Heart left ventricle (tissue), 13 donors: ENCODE measurements at regions not wholly inside any gene's neighbourhood (a gene's known extent, or its start where the extent isn't known, plus 50 kb on each side); places are given as distances from the start of the nearest gene placed in this dataset.

ENCODE experiments used
- POLR2A ChIP-seq, 2 donors: fragments of 450-650 bp; IDR thresholded peaks; one replicate each; pipeline ENCODE4 v1.6.1; 2017; ENCODE audit warnings: antibody characterized with exemption in 2 of 2, mild to moderate bottlenecking in 2 of 2, moderate library complexity in 2 of 2
- TF ChIP-seq, protein P1 (sequence below), 12 donors: fragments of 200-600 bp; sonication (generic) in 4 of 12; IDR thresholded peaks; one replicate each; pipeline versions ENCODE4 v1.5.0 to v1.8.0; 2018 to 2022; ENCODE audit warnings: antibody characterized with exemption in 12 of 12, mild to moderate bottlenecking in 5 of 12
- donor health status: ischemic (EF 13 %, LVEDD 7.1; RV severe dilation, severe dysfunction).
- donor health status: DM: no; HTN: yes; CAD: no.
- donor health status: DM: no; HTN: no; CAD: no.
- donor health status: ischemic (EF 25% LVEDD 6.9; RV normal size, moderate dysfunction).
- donor health status: ischemic (EF 25% LVEDD 5.7; RV mildly dilated, moderate dysfunction).
- donor health status: ischemic (EF 35%, LVEDD 5.7; RV mildly dilated, moderate dysfunction).
- donor health status: nonischemic (EF 11% LVEDD 7.7; RV severe dilation, severe dysfunction).
- donor health status: DM: yes; HTN: yes; CAD: no.
- donor health status: PGD.
- donor health status: ischemic (EF 29% LVEDD 5.4; RV normal size, mild dysfunction).
- donor health status: nonischemic (EF 23%, LVEDD 6.1; RV moderate dilation, normal function).

DNA sequence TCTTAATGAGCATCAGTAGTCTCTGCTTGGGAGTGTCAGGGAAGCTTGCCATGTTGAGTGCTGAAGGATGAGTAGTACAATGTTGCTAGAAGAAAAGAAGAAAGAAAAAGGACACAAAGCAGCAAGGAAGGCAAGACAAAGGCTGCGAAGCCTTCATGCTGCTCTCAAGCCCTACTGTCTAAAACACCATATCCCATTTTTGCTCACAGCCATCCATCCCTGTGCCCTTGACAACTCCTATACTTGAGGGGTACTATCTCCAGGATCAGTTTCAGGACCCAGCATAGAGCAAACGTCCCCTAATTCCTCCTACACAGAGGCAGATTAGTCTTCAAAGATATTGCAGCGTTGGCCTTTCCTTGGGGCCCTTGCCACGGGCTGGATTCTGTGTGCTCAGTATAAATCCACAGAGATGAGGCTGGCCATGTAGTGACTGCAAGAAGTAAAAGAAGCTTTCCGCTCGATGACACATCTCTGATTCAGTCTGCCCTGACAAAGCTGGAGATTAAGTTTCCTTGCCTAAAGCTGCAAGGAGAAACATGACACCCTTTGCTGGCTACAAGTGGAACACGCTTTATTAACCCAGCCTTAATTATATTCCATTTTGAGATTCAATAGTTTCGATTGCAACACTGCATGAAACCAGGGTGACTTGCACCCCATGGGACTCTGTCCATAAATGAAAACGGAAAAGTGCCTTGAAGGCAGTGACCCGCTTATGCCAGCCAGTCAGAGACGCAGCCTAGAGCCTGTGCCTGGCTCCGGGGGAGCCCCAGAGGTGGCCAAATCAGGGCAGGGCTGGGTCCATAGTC lies 304.6 kb downstream of the ACTL7B start:
- TF ChIP-seq, protein P1, sequence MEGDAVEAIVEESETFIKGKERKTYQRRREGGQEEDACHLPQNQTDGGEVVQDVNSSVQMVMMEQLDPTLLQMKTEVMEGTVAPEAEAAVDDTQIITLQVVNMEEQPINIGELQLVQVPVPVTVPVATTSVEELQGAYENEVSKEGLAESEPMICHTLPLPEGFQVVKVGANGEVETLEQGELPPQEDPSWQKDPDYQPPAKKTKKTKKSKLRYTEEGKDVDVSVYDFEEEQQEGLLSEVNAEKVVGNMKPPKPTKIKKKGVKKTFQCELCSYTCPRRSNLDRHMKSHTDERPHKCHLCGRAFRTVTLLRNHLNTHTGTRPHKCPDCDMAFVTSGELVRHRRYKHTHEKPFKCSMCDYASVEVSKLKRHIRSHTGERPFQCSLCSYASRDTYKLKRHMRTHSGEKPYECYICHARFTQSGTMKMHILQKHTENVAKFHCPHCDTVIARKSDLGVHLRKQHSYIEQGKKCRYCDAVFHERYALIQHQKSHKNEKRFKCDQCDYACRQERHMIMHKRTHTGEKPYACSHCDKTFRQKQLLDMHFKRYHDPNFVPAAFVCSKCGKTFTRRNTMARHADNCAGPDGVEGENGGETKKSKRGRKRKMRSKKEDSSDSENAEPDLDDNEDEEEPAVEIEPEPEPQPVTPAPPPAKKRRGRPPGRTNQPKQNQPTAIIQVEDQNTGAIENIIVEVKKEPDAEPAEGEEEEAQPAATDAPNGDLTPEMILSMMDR (IDR thresholded peaks at IDR 0.05): no peak
- no peak for TF ChIP-seq POLR2A (IDR thresholded peaks at IDR 0.05)
